ENCODE measurements at regions not wholly inside any gene's neighbourhood (a gene's known extent, or its start where the extent isn't known, plus 50 kb on each side); places are given as distances from the start of the nearest gene placed in this dataset.

DNA sequence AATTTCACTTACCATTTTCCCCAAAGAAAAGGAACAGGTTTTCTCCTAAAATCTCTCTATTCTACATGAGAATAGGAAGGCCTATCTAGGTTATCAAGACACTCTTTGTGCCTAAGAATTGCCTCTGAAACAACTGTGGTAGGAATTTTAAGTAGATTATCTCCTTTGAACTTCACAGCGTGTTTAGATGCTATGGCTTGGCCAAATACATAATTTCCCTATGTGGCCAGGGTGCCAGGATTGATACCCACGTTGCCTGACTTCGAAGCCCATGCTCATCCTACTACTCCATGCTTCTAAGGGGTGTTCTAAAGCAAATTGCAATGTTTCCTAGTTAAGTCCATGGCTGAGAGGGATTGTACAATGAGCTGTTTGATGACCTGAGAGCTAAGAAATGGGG lies 241.5 kb upstream of the FBXO33 start:
- H3K4me2 ChIP-seq (ENCODE audit: low read length), result no peak overlapping the region
- H3K9ac ChIP-seq (ENCODE audit: low read length), result no peak overlapping the region
- H3K36me3 ChIP-seq (ENCODE audit: control insufficient read depth in 1 of 2, insufficient read depth in 2 of 2, low read length in 2 of 2), result no peaks in the 10 kb centered on the region
- H2AFZ ChIP-seq (ENCODE audit: insufficient read depth, low read length, poor library complexity), result no peak overlapping the region
- H2BK5ac ChIP-seq (ENCODE audit: low read depth, low read length, poor library complexity), result no peak overlapping the region
- no peak overlapping the region for H2BK12ac ChIP-seq (ENCODE audit: low read length)
- no peak overlapping the region for H3K27ac ChIP-seq (ENCODE audit: low read depth, low read length)
- H3K4me1 ChIP-seq (ENCODE audit: control insufficient read depth in 1 of 2, insufficient read depth in 2 of 2, low read length in 2 of 2), result no peaks in the 10 kb centered on the region
- no peak overlapping the region for H4K12ac ChIP-seq (ENCODE audit: low read depth, low read length)
- H3K9me3 ChIP-seq (ENCODE audit: insufficient read depth, low read depth, low read length), result no peaks in the 10 kb centered on the region
- DNase-seq, result no peak
- no peaks in the 10 kb centered on the region for H3K79me2 ChIP-seq (ENCODE audit: control insufficient read depth, insufficient read depth, low read length, poor library complexity)
- H3K4me3 ChIP-seq (ENCODE audit: low read depth, low read length), result no peak overlapping the region
- H4K91ac ChIP-seq (ENCODE audit: low read depth, low read length), result no peak overlapping the region
- no peak overlapping the region for H3K4ac ChIP-seq (ENCODE audit: low read depth, low read length)
- WGBS (ENCODE audit: extremely low coverage, insufficient coverage, insufficient read length), result no CpG with 5 or more reads among the region's 3 CpGs
- H3K18ac ChIP-seq (ENCODE audit: low read length), result no peak overlapping the region
- H2BK120ac ChIP-seq (ENCODE audit: insufficient read depth, low read length, poor library complexity), result no peak overlapping the region
- H3K27me3 ChIP-seq (ENCODE audit: insufficient read depth, low read length), result no peaks in the 10 kb centered on the region
- H3K23ac ChIP-seq (ENCODE audit: low read length), result no peak overlapping the region
- no peaks in the 10 kb centered on the region for H3K79me1 ChIP-seq (ENCODE audit: low read length)
- H4K8ac ChIP-seq (ENCODE audit: low read depth, low read length), result no peak overlapping the region
- H2AK5ac ChIP-seq (ENCODE audit: low read length), result no peak overlapping the region
- H3K14ac ChIP-seq (ENCODE audit: low read length), result no peak overlapping the region

DNA sequence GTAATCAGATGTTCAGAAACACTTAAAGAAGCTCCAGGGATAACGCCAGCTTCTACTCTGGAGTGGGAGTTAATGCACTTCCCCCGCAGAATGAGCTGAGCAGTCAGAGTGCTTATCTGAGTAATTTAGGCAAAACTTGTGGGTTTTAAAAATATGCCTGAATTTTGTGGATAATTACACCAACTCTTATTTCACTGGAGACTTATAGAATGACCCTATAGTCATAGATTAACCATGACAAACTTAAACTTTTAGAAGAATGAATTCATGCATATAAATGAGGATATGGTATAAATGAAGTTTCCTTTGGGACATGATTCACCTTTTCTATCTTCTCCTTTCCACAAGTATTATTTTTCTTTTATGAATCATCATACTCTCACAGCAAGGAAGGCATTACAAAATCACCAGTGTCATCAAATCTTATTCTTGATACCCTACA lies 241.1 kb upstream of the FBXO33 start:
- no peak overlapping the region for H3K18ac ChIP-seq (ENCODE audit: low read length)
- DNase-seq, result no peak
- no peaks in the 10 kb centered on the region for H3K36me3 ChIP-seq (ENCODE audit: control insufficient read depth in 1 of 2, insufficient read depth in 2 of 2, low read length in 2 of 2)
- no peak overlapping the region for H2BK5ac ChIP-seq (ENCODE audit: low read depth, low read length, poor library complexity)
- no peaks in the 10 kb centered on the region for H3K4me1 ChIP-seq (ENCODE audit: control insufficient read depth in 1 of 2, insufficient read depth in 2 of 2, low read length in 2 of 2)
- H3K4me3 ChIP-seq (ENCODE audit: low read depth, low read length), result no peak overlapping the region
- no peak overlapping the region for H3K23ac ChIP-seq (ENCODE audit: low read length)
- no peak overlapping the region for H4K91ac ChIP-seq (ENCODE audit: low read depth, low read length)
- H2BK12ac ChIP-seq (ENCODE audit: low read length), result no peak overlapping the region
- H3K4ac ChIP-seq (ENCODE audit: low read depth, low read length), result no peak overlapping the region
- no peak overlapping the region for H2AFZ ChIP-seq (ENCODE audit: insufficient read depth, low read length, poor library complexity)
- H3K27ac ChIP-seq (ENCODE audit: low read depth, low read length), result no peak overlapping the region
- H4K8ac ChIP-seq (ENCODE audit: low read depth, low read length), result no peak overlapping the region
- no peaks in the 10 kb centered on the region for H3K27me3 ChIP-seq (ENCODE audit: insufficient read depth, low read length)
- no peak overlapping the region for H4K12ac ChIP-seq (ENCODE audit: low read depth, low read length)
- no peak overlapping the region for H3K14ac ChIP-seq (ENCODE audit: low read length)
- no CpG with 5 or more reads among the region's 2 CpGs for WGBS (ENCODE audit: extremely low coverage, insufficient coverage, insufficient read length)
- H3K79me2 ChIP-seq (ENCODE audit: control insufficient read depth, insufficient read depth, low read length, poor library complexity), result no peaks in the 10 kb centered on the region
- no peak overlapping the region for H3K4me2 ChIP-seq (ENCODE audit: low read length)
- no peak overlapping the region for H2AK5ac ChIP-seq (ENCODE audit: low read length)
- H2BK120ac ChIP-seq (ENCODE audit: insufficient read depth, low read length, poor library complexity), result no peak overlapping the region
- no peaks in the 10 kb centered on the region for H3K79me1 ChIP-seq (ENCODE audit: low read length)
- H3K9ac ChIP-seq (ENCODE audit: low read length), result no peak overlapping the region
- no peaks in the 10 kb centered on the region for H3K9me3 ChIP-seq (ENCODE audit: insufficient read depth, low read depth, low read length)

DNA sequence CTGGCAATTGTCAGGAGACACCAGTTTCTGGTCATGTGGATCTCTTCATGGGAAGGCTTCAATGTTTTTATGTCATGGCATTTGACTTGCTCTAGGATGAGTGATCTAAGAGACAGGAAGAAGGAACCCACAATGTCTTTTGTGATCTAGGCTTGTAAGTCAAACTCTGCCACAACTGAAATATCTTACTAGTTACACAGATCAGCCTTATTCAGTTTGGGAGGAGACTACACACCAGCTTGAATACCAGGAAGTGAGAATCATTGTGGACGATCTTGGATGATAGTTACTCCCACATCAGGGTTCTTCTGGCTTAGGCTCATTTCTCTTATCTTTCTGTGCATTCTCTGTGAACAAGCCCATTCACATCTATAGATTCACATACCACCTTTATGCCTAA lies 236.2 kb upstream of the FBXO33 start:
- Histone ChIP-seq H2BK120ac (ENCODE audit: insufficient read depth, low read length, poor library complexity) (no peak overlapping the region), H4K12ac (ENCODE audit: low read depth, low read length) (no peak overlapping the region), H3K14ac (ENCODE audit: low read length) (no peak overlapping the region), H2AK5ac (ENCODE audit: low read length) (no peak overlapping the region), H2BK12ac (ENCODE audit: low read length) (no peak overlapping the region), H3K9ac (ENCODE audit: low read length) (no peak overlapping the region), H3K27ac (ENCODE audit: low read depth, low read length) (no peak overlapping the region), H3K4me1 (ENCODE audit: control insufficient read depth in 1 of 2, insufficient read depth in 2 of 2, low read length in 2 of 2) (no peaks in the 10 kb centered on the region), H2AFZ (ENCODE audit: insufficient read depth, low read length, poor library complexity) (no peak overlapping the region), H3K4me2 (ENCODE audit: low read length) (no peak overlapping the region), H4K91ac (ENCODE audit: low read depth, low read length) (no peak overlapping the region), H3K79me1 (ENCODE audit: low read length) (no peaks in the 10 kb centered on the region), H3K9me3 (ENCODE audit: insufficient read depth, low read depth, low read length) (no peaks in the 10 kb centered on the region), H3K23ac (ENCODE audit: low read length) (no peak overlapping the region), H3K4ac (ENCODE audit: low read depth, low read length) (no peak overlapping the region), H2BK5ac (ENCODE audit: low read depth, low read length, poor library complexity) (no peak overlapping the region), H3K4me3 (ENCODE audit: low read depth, low read length) (no peak overlapping the region), H3K27me3 (ENCODE audit: insufficient read depth, low read length) (no peaks in the 10 kb centered on the region), H4K8ac (ENCODE audit: low read depth, low read length) (no peak overlapping the region), H3K18ac (ENCODE audit: low read length) (no peak overlapping the region), H3K36me3 (ENCODE audit: control insufficient read depth in 1 of 2, insufficient read depth in 2 of 2, low read length in 2 of 2) (no peaks in the 10 kb centered on the region), H3K79me2 (ENCODE audit: control insufficient read depth, insufficient read depth, low read length, poor library complexity) (no peaks in the 10 kb centered on the region)
- DNase-seq, result no peak
- no CpG with 5 or more reads among the region's 1 CpG for WGBS (ENCODE audit: extremely low coverage, insufficient coverage, insufficient read length)

DNA sequence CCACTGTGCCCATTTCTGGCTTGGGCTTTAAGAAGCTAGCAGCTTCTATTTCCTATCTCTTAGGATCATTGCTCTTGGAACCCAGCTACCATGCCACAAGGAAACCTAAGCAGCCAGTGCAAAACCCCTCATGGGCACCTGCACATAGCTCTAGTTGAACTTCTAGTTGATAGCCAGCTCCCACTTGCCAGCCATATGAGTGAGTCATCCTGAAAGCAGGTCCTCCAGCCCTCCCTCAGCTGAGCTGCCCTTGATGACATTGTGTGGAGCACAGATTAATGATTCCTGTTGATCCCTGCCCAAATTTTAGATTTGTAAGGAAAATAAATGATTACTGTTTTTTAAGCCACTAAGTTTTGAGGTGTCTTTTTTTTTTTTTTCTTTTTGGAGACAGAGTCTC lies 234.2 kb upstream of the FBXO33 start:
- H3K9me3 ChIP-seq (ENCODE audit: insufficient read depth, low read depth, low read length), result no peaks in the 10 kb centered on the region
- no peak overlapping the region for H3K4ac ChIP-seq (ENCODE audit: low read depth, low read length)
- H4K12ac ChIP-seq (ENCODE audit: low read depth, low read length), result no peak overlapping the region
- no peak overlapping the region for H2AFZ ChIP-seq (ENCODE audit: insufficient read depth, low read length, poor library complexity)
- no peak overlapping the region for H2BK120ac ChIP-seq (ENCODE audit: insufficient read depth, low read length, poor library complexity)
- H3K4me1 ChIP-seq (ENCODE audit: control insufficient read depth in 1 of 2, insufficient read depth in 2 of 2, low read length in 2 of 2), result no peaks in the 10 kb centered on the region
- DNase-seq, result no peak
- no peak overlapping the region for H3K27ac ChIP-seq (ENCODE audit: low read depth, low read length)
- H2BK5ac ChIP-seq (ENCODE audit: low read depth, low read length, poor library complexity), result no peak overlapping the region
- H4K91ac ChIP-seq (ENCODE audit: low read depth, low read length), result no peak overlapping the region
- H2BK12ac ChIP-seq (ENCODE audit: low read length), result no peak overlapping the region
- no peaks in the 10 kb centered on the region for H3K79me1 ChIP-seq (ENCODE audit: low read length)
- H4K8ac ChIP-seq (ENCODE audit: low read depth, low read length), result no peak overlapping the region
- no peak overlapping the region for H3K23ac ChIP-seq (ENCODE audit: low read length)
- no peak overlapping the region for H2AK5ac ChIP-seq (ENCODE audit: low read length)
- no peaks in the 10 kb centered on the region for H3K36me3 ChIP-seq (ENCODE audit: control insufficient read depth in 1 of 2, insufficient read depth in 2 of 2, low read length in 2 of 2)
- no peak overlapping the region for H3K14ac ChIP-seq (ENCODE audit: low read length)
- no peaks in the 10 kb centered on the region for H3K79me2 ChIP-seq (ENCODE audit: control insufficient read depth, insufficient read depth, low read length, poor library complexity)
- no peak overlapping the region for H3K9ac ChIP-seq (ENCODE audit: low read length)
- no peak overlapping the region for H3K18ac ChIP-seq (ENCODE audit: low read length)
- no peaks in the 10 kb centered on the region for H3K27me3 ChIP-seq (ENCODE audit: insufficient read depth, low read length)
- no peak overlapping the region for H3K4me2 ChIP-seq (ENCODE audit: low read length)
- H3K4me3 ChIP-seq (ENCODE audit: low read depth, low read length), result no peak overlapping the region

Measured in trophoblast cell (in vitro differentiated cells and primary cell).